Peyer's patch (tissue), 4 donors: ENCODE measurements at regions not wholly inside any gene's neighbourhood (a gene's known extent, or its start where the extent isn't known, plus 50 kb on each side); places are given as distances from the start of the nearest gene placed in this dataset.

Source experiments
- DNase-seq, 3 donors: peaks; one replicate each; pipeline ENCODE4 v3.0.0-alpha.2; 2017 to 2019
- H3K27ac ChIP-seq, 4 donors: fragments of 200-600 bp; sonication (generic); one replicate each; pipeline ENCODE4 v1.5.1; 2016 to 2019
- H3K27me3 ChIP-seq, 2 donors: fragments of 200-600 bp; sonication (generic); one replicate each; pipeline ENCODE4 v1.5.1; 2019
- H3K36me3 ChIP-seq, 3 donors: fragments of 200-600 bp; sonication (generic); one replicate each; pipeline ENCODE4 v1.5.1; 2016 to 2019
- H3K4me1 ChIP-seq, 4 donors: fragments of 200-600 bp; sonication (generic); one replicate each; pipeline ENCODE4 v1.5.1; 2016 to 2019
- H3K4me3 ChIP-seq, 4 donors: fragments of 200-600 bp; sonication (generic); 1 replicate in 3 of 4; 2 replicates in 1 of 4; pipeline ENCODE4 v1.5.1; 2016 to 2019; ENCODE audit warnings: mild to moderate bottlenecking in 1 of 4
- H3K9me3 ChIP-seq, 4 donors: fragments of 200-600 bp; sonication (generic); one replicate each; pipeline ENCODE4 v1.5.1; 2016 to 2019; ENCODE audit warnings: mild to moderate bottlenecking in 1 of 4
- POLR2A ChIP-seq, 2 donors: fragments of 450-650 bp; IDR thresholded peaks; one replicate each; pipeline ENCODE4 v1.5.1; 2017; ENCODE audit warnings: antibody characterized with exemption in 2 of 2, mild to moderate bottlenecking in 2 of 2, moderate library complexity in 2 of 2
- TF ChIP-seq, protein P1 (sequence below), 6 experiments: fragments of 450-650 bp in 4 of 6; fragments of 200-600 bp in 2 of 6; sonication (generic) in 1 of 6; IDR thresholded peaks; one replicate each; pipeline ENCODE4 v1.5.1; 2017 to 2019; ENCODE audit warnings: antibody characterized with exemption in 6 of 6, mild to moderate bottlenecking in 3 of 6, moderate library complexity in 1 of 6

DNA sequence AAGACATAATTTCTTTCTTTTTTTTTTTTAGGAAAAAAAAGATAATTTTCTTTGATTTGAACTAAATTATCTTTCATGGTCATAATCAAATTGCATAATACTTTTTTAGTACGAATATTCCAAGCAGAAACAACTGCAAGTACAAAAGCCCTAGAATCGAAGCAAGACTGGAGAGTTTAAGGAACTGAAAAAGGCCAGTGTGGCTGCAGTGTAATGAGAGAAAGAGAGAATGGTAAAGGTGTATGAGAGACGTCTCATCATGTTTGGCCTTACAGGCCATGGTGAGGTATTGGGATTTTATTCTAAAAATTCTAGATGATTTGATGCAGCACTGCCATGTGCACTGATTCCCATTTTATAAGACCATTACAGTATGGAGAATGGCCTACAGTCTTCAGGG is 180.9 kb downstream of the SUCNR1 start:
- Histone ChIP-seq H3K36me3 (no peaks in the 10 kb centered on the region), H3K4me3 (no peak overlapping the region), H3K4me1 (no peaks in the 10 kb centered on the region), H3K27me3 (no peaks in the 10 kb centered on the region), H3K27ac (no peak overlapping the region), H3K9me3 (no peaks in the 10 kb centered on the region)
- no peak for DNase-seq
- TF ChIP-seq POLR2A (IDR thresholded peaks at IDR 0.05) = no peak
- TF ChIP-seq, protein P1, sequence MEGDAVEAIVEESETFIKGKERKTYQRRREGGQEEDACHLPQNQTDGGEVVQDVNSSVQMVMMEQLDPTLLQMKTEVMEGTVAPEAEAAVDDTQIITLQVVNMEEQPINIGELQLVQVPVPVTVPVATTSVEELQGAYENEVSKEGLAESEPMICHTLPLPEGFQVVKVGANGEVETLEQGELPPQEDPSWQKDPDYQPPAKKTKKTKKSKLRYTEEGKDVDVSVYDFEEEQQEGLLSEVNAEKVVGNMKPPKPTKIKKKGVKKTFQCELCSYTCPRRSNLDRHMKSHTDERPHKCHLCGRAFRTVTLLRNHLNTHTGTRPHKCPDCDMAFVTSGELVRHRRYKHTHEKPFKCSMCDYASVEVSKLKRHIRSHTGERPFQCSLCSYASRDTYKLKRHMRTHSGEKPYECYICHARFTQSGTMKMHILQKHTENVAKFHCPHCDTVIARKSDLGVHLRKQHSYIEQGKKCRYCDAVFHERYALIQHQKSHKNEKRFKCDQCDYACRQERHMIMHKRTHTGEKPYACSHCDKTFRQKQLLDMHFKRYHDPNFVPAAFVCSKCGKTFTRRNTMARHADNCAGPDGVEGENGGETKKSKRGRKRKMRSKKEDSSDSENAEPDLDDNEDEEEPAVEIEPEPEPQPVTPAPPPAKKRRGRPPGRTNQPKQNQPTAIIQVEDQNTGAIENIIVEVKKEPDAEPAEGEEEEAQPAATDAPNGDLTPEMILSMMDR (IDR thresholded peaks at IDR 0.05) = no peak

DNA sequence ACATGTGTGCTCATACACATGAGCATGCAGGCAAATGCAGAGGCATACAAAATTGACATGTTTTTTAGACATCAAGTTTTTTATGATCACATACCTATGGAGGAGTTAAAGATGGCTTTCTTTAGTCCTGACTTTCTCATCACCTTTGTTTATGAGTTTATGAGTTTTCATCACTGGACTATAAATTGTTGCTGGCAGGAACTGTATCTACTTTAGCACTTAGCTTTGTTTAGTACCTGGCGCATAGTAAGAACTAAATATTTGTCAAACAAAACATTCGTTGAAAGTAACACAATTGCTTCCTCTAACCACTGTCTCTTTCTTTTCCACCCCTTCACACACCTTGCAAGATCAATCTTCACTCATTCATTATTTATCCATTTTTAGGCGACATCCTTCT is 182.6 kb downstream of the SUCNR1 start:
- no peaks in the 10 kb centered on the region for H3K4me1 ChIP-seq
- no peaks in the 10 kb centered on the region for H3K36me3 ChIP-seq
- TF ChIP-seq, protein P1 (IDR thresholded peaks at IDR 0.05) = no peak
- no peak for TF ChIP-seq POLR2A (IDR thresholded peaks at IDR 0.05)
- no peaks in the 10 kb centered on the region for H3K9me3 ChIP-seq
- no peak for DNase-seq
- H3K27ac ChIP-seq = no peak overlapping the region
- H3K27me3 ChIP-seq = no peaks in the 10 kb centered on the region
- no peak overlapping the region for H3K4me3 ChIP-seq

DNA sequence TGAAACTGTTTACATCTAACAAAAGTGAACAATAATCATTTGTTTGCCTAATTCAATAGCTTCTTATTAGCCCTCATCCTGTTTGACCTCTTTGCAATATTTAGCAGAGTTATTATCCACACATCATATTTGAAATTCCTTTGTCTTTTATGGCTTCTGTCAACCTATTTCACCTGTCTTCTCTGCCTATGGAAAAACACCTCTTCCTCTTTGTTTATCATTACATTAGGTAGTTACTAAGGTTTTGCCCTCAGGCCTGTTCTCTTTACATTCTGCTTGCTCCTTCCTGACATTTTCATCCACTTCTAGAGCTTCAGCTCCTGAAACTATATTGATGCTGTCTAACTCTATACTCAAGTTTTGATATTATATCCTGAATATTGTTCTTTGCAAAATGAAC is 183.0 kb downstream of the SUCNR1 start:
- no peak for DNase-seq
- no peak for TF ChIP-seq POLR2A (IDR thresholded peaks at IDR 0.05)
- TF ChIP-seq, protein P1 (IDR thresholded peaks at IDR 0.05) = no peak
- Histone ChIP-seq H3K9me3 (no peaks in the 10 kb centered on the region), H3K36me3 (no peaks in the 10 kb centered on the region), H3K27ac (no peak overlapping the region), H3K27me3 (no peaks in the 10 kb centered on the region), H3K4me3 (no peak overlapping the region), H3K4me1 (no peaks in the 10 kb centered on the region)

DNA sequence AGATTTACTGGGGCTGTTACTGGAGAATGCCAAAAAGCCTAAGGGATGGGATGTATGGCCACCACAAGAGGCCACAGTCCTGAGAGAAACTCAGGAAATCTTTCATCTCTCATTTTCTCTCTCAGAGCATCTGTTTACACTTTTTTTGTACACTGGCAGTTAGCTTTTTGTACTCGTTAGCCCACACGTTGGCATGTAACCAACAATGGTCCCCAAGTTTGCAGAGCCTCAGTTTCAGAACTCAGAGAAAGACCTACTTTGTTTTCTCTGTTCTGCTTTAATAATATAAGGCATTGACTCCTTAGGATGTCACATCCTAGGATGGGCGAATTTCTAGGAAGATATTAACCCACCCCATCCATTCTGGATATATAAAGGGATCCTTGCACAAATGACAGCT is 183.5 kb downstream of the SUCNR1 start:
- no peak for DNase-seq
- Histone ChIP-seq H3K36me3 (no peaks in the 10 kb centered on the region), H3K27me3 (no peaks in the 10 kb centered on the region), H3K4me1 (no peaks in the 10 kb centered on the region), H3K27ac (no peak overlapping the region), H3K9me3 (no peaks in the 10 kb centered on the region), H3K4me3 (no peak overlapping the region)
- no peak for TF ChIP-seq POLR2A (IDR thresholded peaks at IDR 0.05)
- TF ChIP-seq, protein P1 (IDR thresholded peaks at IDR 0.05) = no peak

DNA sequence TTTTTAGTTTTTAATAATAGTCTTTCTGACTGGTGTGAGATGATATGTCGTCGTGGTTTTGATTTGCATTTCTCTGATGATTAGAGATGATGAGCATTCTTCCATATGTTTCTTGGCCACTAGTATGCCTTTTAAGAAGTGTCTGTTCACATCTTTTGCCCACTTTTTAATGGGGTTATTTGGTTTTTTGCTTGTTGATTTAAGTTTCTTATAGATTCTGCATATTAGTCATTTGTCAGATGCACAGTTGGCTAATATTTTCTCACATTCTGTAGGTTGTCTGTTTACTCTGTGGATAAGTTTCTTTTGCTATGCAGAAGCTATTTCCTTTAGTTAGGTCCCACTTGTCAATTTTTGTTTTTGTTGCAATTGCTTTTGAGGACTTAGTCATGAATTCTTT is 185.4 kb downstream of the SUCNR1 start:
- no peaks in the 10 kb centered on the region for H3K36me3 ChIP-seq
- DNase-seq = no peak
- H3K4me1 ChIP-seq = no peaks in the 10 kb centered on the region
- no peaks in the 10 kb centered on the region for H3K27me3 ChIP-seq
- no peak for TF ChIP-seq POLR2A (IDR thresholded peaks at IDR 0.05)
- TF ChIP-seq, protein P1 (IDR thresholded peaks at IDR 0.05) = no peak
- H3K4me3 ChIP-seq = no peak overlapping the region
- H3K27ac ChIP-seq = no peak overlapping the region
- H3K9me3 ChIP-seq = no peaks in the 10 kb centered on the region

DNA sequence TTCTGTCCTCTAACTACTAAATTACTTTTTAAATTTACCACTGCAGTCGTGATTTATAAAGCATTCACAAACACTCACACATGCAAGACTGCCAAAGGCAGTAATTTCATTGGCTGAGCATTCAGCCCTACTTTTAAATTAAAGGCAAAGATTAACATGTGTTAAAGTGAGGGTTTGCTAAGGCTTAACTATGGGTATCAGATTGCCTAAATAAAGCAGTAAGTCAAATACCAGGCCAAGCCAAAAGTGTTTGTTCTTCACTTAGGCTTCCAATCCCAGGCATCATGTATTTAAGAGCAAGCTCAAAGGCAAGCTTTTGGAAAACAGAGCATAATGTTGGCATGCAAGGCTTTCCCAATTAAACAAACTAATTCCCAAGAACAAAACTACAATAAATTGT is 187.3 kb downstream of the SUCNR1 start:
- no peaks in the 10 kb centered on the region for H3K36me3 ChIP-seq
- TF ChIP-seq, protein P1 (IDR thresholded peaks at IDR 0.05) = no peak
- no peak for TF ChIP-seq POLR2A (IDR thresholded peaks at IDR 0.05)
- no peak overlapping the region for H3K27ac ChIP-seq
- no peak overlapping the region for H3K4me3 ChIP-seq
- DNase-seq = no peak
- H3K9me3 ChIP-seq = no peaks in the 10 kb centered on the region
- H3K4me1 ChIP-seq = no peaks in the 10 kb centered on the region
- H3K27me3 ChIP-seq = no peaks in the 10 kb centered on the region
